Activated naive CD4-positive, alpha-beta T cell treated with anti-CD3 and anti-CD28 coated beads for 36 hours (primary cell): ENCODE measurements at regions not wholly inside any gene's neighbourhood (a gene's known extent, or its start where the extent isn't known, plus 50 kb on each side); places are given as distances from the start of the nearest gene placed in this dataset.
"Not testable (repeated sequence)": the region's sequence is repeated elsewhere in the genome, so short reads cannot be mapped to it uniquely, and the experiment has no call there.

Experiments used
- CTCF ChIA-PET: fragments of 350-600 bp; sonication (Branson Sonifier 250); formaldehyde crosslinking; loops from one replicate; lab custom pipeline; 2021; ENCODE audit warnings: antibody characterized with exemption; lab: Charles Lee
- DNase-seq: peaks from one replicate; pipeline ENCODE4 v3.0.0-alpha.2; 2020
- H3K27ac Mint-ChIP-seq: one replicate; pipeline ENCODE4 v1.8.0; 2021; ENCODE audit warnings: mild to moderate bottlenecking, mixed read lengths
- H3K27me3 Mint-ChIP-seq: one replicate; pipeline ENCODE4 v1.8.0; 2021; ENCODE audit warnings: low read depth, mixed read lengths
- H3K36me3 Mint-ChIP-seq: one replicate; pipeline ENCODE4 v1.8.0; 2021; ENCODE audit warnings: low read depth, mixed read lengths
- H3K4me1 Mint-ChIP-seq: one replicate; pipeline ENCODE4 v1.8.0; 2021; ENCODE audit warnings: low read depth, mixed read lengths
- H3K4me3 Mint-ChIP-seq: one replicate; pipeline ENCODE4 v1.8.0; 2021; ENCODE audit warnings: mild to moderate bottlenecking, moderate library complexity, mixed read lengths
- H3K9me3 Mint-ChIP-seq: one replicate; pipeline ENCODE4 v1.8.0; 2021; ENCODE audit warnings: mixed read lengths
- intact Hi-C: fragments of 100-400 bp; cut with micrococcal nuclease; formaldehyde crosslinking; loops from one replicate; pipeline ENCODE4 v1.15.1; 2023

- CTCF ChIA-PET: no interaction called here
- DNase-seq: no peak
- no peaks in the 10 kb centered on the region for H3K36me3 Mint-ChIP-seq
- intact Hi-C loops: no loop called here
- no peaks in the 10 kb centered on the region for H3K4me1 Mint-ChIP-seq
- no peaks in the 10 kb centered on the region for H3K9me3 Mint-ChIP-seq
- H3K27ac Mint-ChIP-seq: no peak overlapping the region
- peaks cover 7% of the 10 kb centered on the region for H3K27me3 Mint-ChIP-seq
- H3K4me3 Mint-ChIP-seq: no peak overlapping the region
Observed at GRCh38 chr1:166378805-166379204, 212.0 kb upstream of the FAM78B start.

GRCh38 chr1:166379447-166379846, 212.6 kb upstream of the FAM78B start:
- DNase-seq: no peak
- intact Hi-C loops: no loop called here
- Mint-ChIP-seq H3K27ac (no peak overlapping the region), H3K36me3 (no peaks in the 10 kb centered on the region), H3K27me3 (peaks cover 11% of the 10 kb centered on the region), H3K4me3 (no peak overlapping the region), H3K4me1 (no peaks in the 10 kb centered on the region), H3K9me3 (no peaks in the 10 kb centered on the region)
- CTCF ChIA-PET: no interaction called here

DNA sequence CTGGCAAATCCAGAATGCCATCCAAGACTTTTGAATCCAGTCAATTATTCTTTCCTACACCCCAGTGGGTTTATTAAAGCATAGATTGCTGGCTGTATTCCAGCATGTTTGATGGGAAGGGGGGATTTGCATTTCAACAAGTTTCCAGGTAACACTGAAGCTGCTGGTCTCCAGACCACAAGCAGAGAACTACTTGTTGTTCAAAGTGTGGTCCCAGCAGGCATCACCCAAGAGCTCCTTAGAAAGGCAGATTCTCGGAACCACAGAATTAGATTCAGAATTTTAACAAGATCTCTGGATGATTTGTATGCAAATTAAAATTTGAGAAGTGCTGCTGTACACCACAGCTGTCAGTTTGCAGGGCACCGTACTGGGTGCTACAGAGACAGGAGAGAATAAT, 216.3 kb upstream of the FAM78B start:
- Mint-ChIP-seq H3K4me3 (no peak overlapping the region), H3K4me1 (no peaks in the 10 kb centered on the region), H3K36me3 (no peaks in the 10 kb centered on the region), H3K9me3 (no peaks in the 10 kb centered on the region), H3K27ac (no peak overlapping the region), H3K27me3 (peaks cover 14% of the 10 kb centered on the region)
- DNase-seq: no peak
- intact Hi-C loops: no loop called here
- CTCF ChIA-PET: no interaction called here

- no peak overlapping the region for H3K27ac Mint-ChIP-seq
- intact Hi-C loops: no loop called here
- no peak overlapping the region for H3K4me3 Mint-ChIP-seq
- no peaks in the 10 kb centered on the region for H3K36me3 Mint-ChIP-seq
- H3K27me3 Mint-ChIP-seq: peaks cover 15% of the 10 kb centered on the region
- no peaks in the 10 kb centered on the region for H3K4me1 Mint-ChIP-seq
- DNase-seq: no peak
- no peaks in the 10 kb centered on the region for H3K9me3 Mint-ChIP-seq
- CTCF ChIA-PET: interaction anchor here (0.7 to 1.3 kb wide), 2 partner anchors 95 to 767 kb away, joined by 3 read pairs; no protein-coding TSS in a partner anchor
Observed at GRCh38 chr1:166383635-166384346, 217.0 kb upstream of the FAM78B start.

GRCh38 chr1:166384948-166385347, 218.1 kb upstream of the FAM78B start:
- no peaks in the 10 kb centered on the region for H3K4me1 Mint-ChIP-seq
- CTCF ChIA-PET: interaction anchor here (1.3 kb wide), 1 partner anchor 94 kb away, joined by 3 read pairs; no protein-coding TSS in a partner anchor
- H3K27me3 Mint-ChIP-seq: peaks cover 15% of the 10 kb centered on the region
- no peak for DNase-seq
- no peaks in the 10 kb centered on the region for H3K36me3 Mint-ChIP-seq
- H3K27ac Mint-ChIP-seq: no peak overlapping the region
- intact Hi-C loops: no loop called here
- no peak overlapping the region for H3K4me3 Mint-ChIP-seq
- no peaks in the 10 kb centered on the region for H3K9me3 Mint-ChIP-seq

- Mint-ChIP-seq H3K27ac (no peak overlapping the region), H3K4me3 (no peak overlapping the region), H3K4me1 (no peaks in the 10 kb centered on the region), H3K9me3 (no peaks in the 10 kb centered on the region), H3K27me3 (peaks cover 10% of the 10 kb centered on the region), H3K36me3 (no peaks in the 10 kb centered on the region)
- DNase-seq: no peak
- CTCF ChIA-PET: interaction anchor here (0.6 kb wide), 1 partner anchor 225 kb away, joined by 3 read pairs; no protein-coding TSS in a partner anchor
- intact Hi-C loops: no loop called here
Observed at GRCh38 chr1:166390366-166391033, 223.7 kb upstream of the FAM78B start.

GRCh38 chr1:166391279-166392066, 224.7 kb upstream of the FAM78B start:
- DNase-seq: no peak
- no peak overlapping the region for H3K27ac Mint-ChIP-seq
- intact Hi-C loops: no loop called here
- peaks cover 8% of the 10 kb centered on the region for H3K27me3 Mint-ChIP-seq
- H3K4me3 Mint-ChIP-seq: no peak overlapping the region
- CTCF ChIA-PET: no interaction called here
- H3K36me3 Mint-ChIP-seq: no peaks in the 10 kb centered on the region
- H3K9me3 Mint-ChIP-seq: no peaks in the 10 kb centered on the region
- no peaks in the 10 kb centered on the region for H3K4me1 Mint-ChIP-seq

DNA sequence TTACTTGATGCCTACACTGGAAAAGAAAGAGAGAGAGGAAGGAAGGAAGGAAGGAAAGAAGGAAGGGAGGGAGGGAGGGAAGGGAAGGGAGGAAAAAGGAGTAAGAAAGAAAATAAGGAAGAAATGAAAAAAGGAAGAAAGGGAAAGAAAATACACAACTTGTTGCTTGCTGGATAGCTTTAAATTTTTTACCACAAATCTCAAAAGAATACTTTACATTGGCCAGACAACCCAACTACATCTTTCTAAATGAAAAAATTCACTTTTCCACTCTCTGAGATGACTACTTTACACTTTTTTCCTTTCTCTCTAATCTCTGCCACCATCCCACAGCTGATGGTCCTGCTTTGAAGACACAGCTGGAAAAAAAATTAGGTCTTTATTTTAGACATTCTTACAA, 228.9 kb upstream of the FAM78B start:
- Mint-ChIP-seq H3K27me3 (peaks cover 1% of the 10 kb centered on the region), H3K4me1 (no peaks in the 10 kb centered on the region), H3K4me3 (no peak overlapping the region), H3K36me3 (no peaks in the 10 kb centered on the region), H3K27ac (no peak overlapping the region), H3K9me3 (no peaks in the 10 kb centered on the region)
- intact Hi-C loops: no loop called here
- no peak for DNase-seq
- CTCF ChIA-PET: no interaction called here

GRCh38 chr1:166409253-166410082, 242.7 kb upstream of the FAM78B start:
- H3K4me1 Mint-ChIP-seq, intact Hi-C loops, H3K27me3 Mint-ChIP-seq, H3K27ac Mint-ChIP-seq, DNase-seq, H3K4me3 Mint-ChIP-seq, H3K36me3 Mint-ChIP-seq, CTCF ChIA-PET: not testable (repeated sequence)
- peaks cover 15% of the 10 kb centered on the region for H3K9me3 Mint-ChIP-seq

DNA sequence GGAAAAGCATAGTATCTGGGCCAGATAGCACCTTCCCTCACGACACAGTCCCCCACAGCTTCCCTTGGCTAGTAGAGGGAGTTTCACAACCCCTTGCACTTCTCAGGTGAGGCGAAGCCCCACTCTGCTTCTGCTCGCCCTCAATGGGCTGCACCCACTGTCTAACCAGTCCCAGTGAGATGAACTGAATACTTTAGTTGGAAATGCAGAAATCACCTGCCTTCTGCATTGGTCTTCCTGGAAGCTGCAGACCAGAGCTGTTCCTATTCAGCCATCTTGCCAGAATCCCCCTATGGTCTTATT, 243.2 kb upstream of the FAM78B start:
- peaks cover 15% of the 10 kb centered on the region for H3K9me3 Mint-ChIP-seq
- H3K4me3 Mint-ChIP-seq: no peak overlapping the region
- no peaks in the 10 kb centered on the region for H3K4me1 Mint-ChIP-seq
- peaks cover 10% of the 10 kb centered on the region for H3K27me3 Mint-ChIP-seq
- no peak overlapping the region for H3K27ac Mint-ChIP-seq
- CTCF ChIA-PET: no interaction called here
- intact Hi-C loops: no loop called here
- H3K36me3 Mint-ChIP-seq: no peaks in the 10 kb centered on the region
- DNase-seq: no peak

GRCh38 chr1:166416831-166417230, 250.0 kb upstream of the FAM78B start:
- H3K4me3 Mint-ChIP-seq, H3K27ac Mint-ChIP-seq, intact Hi-C loops, H3K4me1 Mint-ChIP-seq, CTCF ChIA-PET, DNase-seq, H3K36me3 Mint-ChIP-seq, H3K9me3 Mint-ChIP-seq: not testable (repeated sequence)
- H3K27me3 Mint-ChIP-seq: peaks cover 18% of the 10 kb centered on the region

DNA sequence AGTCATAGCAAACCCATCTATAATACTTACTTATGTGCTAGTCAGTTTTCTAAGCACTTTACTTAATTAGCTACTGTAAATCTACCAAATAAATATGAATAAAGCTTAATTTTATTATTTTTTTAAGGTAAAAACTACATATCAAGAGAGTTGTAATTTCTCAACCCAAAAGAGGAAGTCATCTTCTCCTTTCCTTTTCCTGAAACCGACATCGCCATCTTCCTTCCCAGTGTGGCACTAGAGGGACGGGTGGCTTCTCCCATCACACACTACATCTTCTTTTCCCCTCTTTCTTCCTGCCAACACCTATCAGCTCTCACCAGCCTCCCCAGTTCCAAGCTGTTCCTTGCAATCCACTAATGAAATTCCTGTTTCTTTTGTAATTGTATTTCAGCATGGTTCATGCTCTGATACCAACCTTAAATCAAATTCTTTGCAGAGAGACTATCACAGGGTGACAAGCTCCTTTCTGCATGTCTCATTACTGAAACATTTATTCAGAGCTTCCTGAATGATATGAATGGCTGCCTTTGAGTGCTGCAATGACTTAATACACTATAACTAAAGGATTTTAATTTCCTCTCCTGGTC, 251.6 kb upstream of the FAM78B start:
- CTCF ChIA-PET: no interaction called here

More for the DNA sequence above, 251.6 kb upstream of the FAM78B start:
- H3K4me3 Mint-ChIP-seq: no peak overlapping the region
- H3K27ac Mint-ChIP-seq: no peak overlapping the region
- intact Hi-C loops: no loop called here
- peaks cover 18% of the 10 kb centered on the region for H3K27me3 Mint-ChIP-seq
- H3K4me1 Mint-ChIP-seq: no peaks in the 10 kb centered on the region
- H3K36me3 Mint-ChIP-seq: no peaks in the 10 kb centered on the region
- no peak for DNase-seq
- H3K9me3 Mint-ChIP-seq: no peaks in the 10 kb centered on the region
